D721Med (cell line): ENCODE measurements at regions not wholly inside any gene's neighbourhood (a gene's known extent, or its start where the extent isn't known, plus 50 kb on each side); places are given as distances from the start of the nearest gene placed in this dataset.

Experiments
- DNase-seq: peaks from one replicate; pipeline ENCODE4 v3.0.0; 2011; ENCODE audit warnings: low spot score; ENCODE audit not compliant: insufficient read length
- FAIRE-seq: peaks from 2 replicates; lab custom pipeline; 2011; peaks lifted over from hg19 to GRCh38; lab: Jason Lieb, UNC
- TF ChIP-seq, protein P1 (sequence below): IDR thresholded peaks from 2 replicates; pipeline ENCODE4 v1.5.1; 2012; ENCODE audit warnings: mild to moderate bottlenecking, control low read depth; ENCODE audit not compliant: insufficient read depth; ENCODE audit errors: missing control alignments

DNA sequence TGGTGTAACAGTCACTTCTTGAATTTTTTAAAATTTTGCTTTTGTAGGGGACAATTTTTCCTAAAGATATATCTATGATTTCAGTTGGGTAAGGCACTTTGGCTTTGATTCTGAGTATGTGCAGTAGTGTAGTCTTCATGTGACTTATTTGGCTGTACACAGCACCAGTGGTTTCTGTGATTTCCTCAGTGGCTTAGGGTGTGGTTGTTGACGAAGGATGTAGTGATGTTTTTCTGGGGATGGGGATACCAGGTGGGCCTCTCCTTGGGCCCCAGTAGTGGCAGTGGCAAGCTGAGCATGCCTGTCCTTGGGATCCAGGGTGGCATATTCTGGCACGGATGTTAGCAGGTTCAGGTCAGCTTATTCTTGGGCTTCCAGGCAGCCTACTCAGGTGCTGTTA lies 364.9 kb upstream of the CADM1 start:
- no peak for FAIRE-seq
- DNase-seq, result no peak
- TF ChIP-seq, protein P1, sequence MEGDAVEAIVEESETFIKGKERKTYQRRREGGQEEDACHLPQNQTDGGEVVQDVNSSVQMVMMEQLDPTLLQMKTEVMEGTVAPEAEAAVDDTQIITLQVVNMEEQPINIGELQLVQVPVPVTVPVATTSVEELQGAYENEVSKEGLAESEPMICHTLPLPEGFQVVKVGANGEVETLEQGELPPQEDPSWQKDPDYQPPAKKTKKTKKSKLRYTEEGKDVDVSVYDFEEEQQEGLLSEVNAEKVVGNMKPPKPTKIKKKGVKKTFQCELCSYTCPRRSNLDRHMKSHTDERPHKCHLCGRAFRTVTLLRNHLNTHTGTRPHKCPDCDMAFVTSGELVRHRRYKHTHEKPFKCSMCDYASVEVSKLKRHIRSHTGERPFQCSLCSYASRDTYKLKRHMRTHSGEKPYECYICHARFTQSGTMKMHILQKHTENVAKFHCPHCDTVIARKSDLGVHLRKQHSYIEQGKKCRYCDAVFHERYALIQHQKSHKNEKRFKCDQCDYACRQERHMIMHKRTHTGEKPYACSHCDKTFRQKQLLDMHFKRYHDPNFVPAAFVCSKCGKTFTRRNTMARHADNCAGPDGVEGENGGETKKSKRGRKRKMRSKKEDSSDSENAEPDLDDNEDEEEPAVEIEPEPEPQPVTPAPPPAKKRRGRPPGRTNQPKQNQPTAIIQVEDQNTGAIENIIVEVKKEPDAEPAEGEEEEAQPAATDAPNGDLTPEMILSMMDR, result no peak

DNA sequence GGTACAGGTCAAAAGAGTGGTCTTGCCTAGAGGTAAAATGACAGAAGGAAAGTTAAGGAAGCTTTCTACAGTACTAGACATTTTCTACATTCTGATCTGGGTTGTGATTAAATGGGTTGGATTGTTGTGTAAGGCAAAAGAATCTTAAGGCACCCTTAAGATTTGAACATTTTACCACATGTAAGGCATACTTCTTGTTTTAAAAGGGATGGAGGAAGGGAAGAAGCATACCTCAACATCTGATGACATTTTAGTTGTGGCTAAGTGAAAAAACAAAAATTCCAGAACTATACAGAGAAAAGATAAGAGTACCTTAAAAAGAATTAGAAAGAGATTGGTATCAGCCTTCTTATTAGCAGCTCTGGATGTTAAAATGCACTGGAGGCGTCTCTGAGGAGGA lies 356.0 kb upstream of the CADM1 start:
- FAIRE-seq (no peak), DNase-seq (no peak)
- TF ChIP-seq, protein P1, result no peak

DNA sequence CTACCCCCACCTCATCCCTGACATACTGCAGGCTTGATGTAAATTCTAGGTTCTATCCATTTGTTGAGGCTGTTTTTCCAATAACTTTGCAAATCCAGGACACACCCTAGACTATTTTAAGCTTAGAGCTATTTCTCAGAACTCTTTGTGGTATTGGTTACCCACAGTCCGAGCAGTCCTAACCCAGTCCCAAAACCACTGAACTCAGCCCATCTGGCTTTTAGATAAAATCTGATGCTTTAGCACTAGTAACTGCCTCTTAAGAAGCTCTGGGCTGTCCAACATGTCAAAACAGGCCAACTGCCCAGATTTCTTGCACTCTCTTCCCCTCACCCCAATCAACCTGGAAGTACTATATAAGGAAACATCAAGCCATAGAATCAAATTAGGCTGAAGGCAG lies 344.4 kb upstream of the CADM1 start:
- DNase-seq, result no peak
- TF ChIP-seq, protein P1, result no peak
- no peak for FAIRE-seq

DNA sequence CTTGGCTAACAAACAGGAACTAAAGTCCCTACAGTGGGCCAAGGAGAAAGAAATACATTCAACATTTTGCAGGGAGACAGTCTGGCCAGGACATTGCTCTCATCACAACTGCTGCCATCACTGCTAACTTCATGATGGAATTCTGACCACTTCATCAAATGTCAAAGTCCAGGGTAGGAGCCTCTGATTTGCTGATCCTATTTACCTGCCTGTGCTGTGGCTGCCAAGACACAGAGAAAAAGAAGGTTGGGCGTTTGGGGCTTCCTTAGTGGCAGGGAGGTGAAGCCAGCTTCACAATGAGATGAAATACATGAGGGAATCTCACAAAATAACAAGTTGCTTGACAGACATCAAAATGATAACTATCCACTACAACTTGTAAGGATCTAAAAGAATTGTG lies 343.9 kb upstream of the CADM1 start:
- FAIRE-seq (no peak), DNase-seq (no peak)
- TF ChIP-seq, protein P1, result no peak

DNA sequence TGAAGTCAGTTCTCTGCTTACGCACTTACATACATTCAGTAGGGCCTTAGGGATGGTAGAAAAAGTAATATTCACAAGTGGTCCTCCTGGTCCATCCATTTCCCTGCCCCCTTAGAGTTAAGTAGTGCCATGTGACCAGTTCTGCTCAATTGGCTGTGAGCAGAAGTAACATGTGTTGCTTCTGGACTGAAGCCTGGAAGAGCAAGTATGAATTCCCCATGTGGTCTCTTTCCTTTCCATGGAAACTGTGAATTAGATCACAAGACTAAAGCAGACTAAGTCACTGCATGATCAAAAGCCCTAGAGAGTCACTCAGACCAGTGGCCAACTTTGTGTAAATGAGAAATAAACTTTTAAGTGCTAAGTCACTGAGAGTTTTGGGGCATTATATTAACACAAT lies 341.7 kb upstream of the CADM1 start:
- DNase-seq, result no peak
- TF ChIP-seq, protein P1, result no peak
- no peak for FAIRE-seq

DNA sequence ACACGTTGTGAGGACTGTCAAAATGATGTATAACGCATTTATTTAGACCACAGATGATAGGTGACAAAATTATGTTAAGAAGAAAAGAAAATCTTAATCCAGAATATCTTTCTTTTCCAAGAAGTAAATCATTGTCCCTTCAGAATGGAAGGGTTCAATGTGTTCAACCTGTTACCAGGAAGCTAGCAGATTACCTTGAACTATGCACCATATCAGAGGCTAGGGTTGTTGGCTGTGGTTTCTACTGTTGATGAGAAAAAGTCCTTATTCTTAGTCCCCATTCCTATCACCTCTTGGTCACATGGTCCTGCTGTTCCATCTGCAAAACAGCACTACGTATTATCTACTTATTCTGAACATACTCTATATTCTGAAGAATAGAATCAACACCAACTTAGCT lies 339.5 kb upstream of the CADM1 start:
- FAIRE-seq (no peak), DNase-seq (no peak)
- TF ChIP-seq, protein P1, result no peak

DNA sequence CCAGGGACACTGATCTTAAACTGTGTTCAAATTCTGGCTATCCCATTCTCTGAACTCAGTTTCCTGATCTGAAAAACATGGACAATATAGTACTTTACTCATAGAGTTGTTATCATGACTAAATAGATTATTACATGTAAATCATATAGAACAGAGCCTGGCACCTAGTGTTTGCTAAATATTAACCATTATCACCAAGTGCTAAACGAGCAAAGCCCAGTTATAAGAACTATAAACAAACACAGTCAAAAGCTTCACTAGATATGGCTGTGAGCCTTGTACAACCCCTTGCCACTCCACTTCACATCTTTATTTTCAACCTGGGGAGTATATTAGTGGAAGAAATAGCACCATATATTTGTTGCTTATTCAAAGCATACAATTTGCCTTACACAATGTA lies 338.9 kb upstream of the CADM1 start:
- DNase-seq, result no peak
- TF ChIP-seq, protein P1, result no peak
- FAIRE-seq, result no peak
